HEK293 (cell line): ENCODE measurements at regions not wholly inside any gene's neighbourhood (a gene's known extent, or its start where the extent isn't known, plus 50 kb on each side); places are given as distances from the start of the nearest gene placed in this dataset.
A peak's percentile ranks its signal among the peaks of the same experiment; 100 is the strongest.

ENCODE experiments used
- CTCF ChIA-PET: fragments of 350-600 bp; formaldehyde crosslinking; extraction: SDS; loops from one replicate; lab custom pipeline; 2021; ENCODE audit warnings: antibody characterized with exemption; lab: Yijun Ruan, JAX
- POLR2A ChIA-PET: fragments of 300-600 bp; formaldehyde crosslinking; extraction: SDS; loops from one replicate; lab custom pipeline; 2020; ENCODE audit warnings: antibody characterized with exemption, inconsistent platforms; lab: Yijun Ruan, JAX
- H3K27ac ChIP-seq: fragments of 200-500 bp; sonication (Bioruptor generic); 2 replicates; pipeline ENCODE4 v1.5.1; 2014; ENCODE audit warnings: low read depth, low read length, control low read depth, inconsistent platforms; ENCODE audit errors: extremely low read depth
- H3K36me3 ChIP-seq, 2 experiments: fragments of 200-500 bp in 1 of 2; sonication (Bioruptor generic) in 1 of 2; 1 replicate in 1 of 2; 2 replicates in 1 of 2; pipeline ENCODE4 v1.5.1; 2014 to 2017; ENCODE audit warnings: inconsistent platforms in 2 of 2, low read length in 2 of 2; ENCODE audit not compliant: control insufficient read depth in 2 of 2, insufficient read depth in 1 of 2
- H3K4me1 ChIP-seq: fragments of 200-500 bp; sonication (Bioruptor generic); 2 replicates; pipeline ENCODE4 v1.5.1; 2014; ENCODE audit warnings: mild to moderate bottlenecking, low read length, inconsistent platforms; ENCODE audit not compliant: control insufficient read depth, insufficient read depth
- H3K4me3 ChIP-seq: 2 replicates; pipeline ENCODE4 v1.5.1; 2011; ENCODE audit warnings: low read depth, mild to moderate bottlenecking, control low read depth, low read length, moderate library complexity
- H3K9me3 ChIP-seq: fragments of 200-500 bp; sonication (Bioruptor generic); 2 replicates; pipeline ENCODE4 v1.5.1; 2014; ENCODE audit warnings: low read depth, low read length, inconsistent platforms; ENCODE audit not compliant: control insufficient read depth, insufficient read depth
- GLIS2 ChIP-seq: fragments of 450-650 bp; formaldehyde crosslinking; IDR thresholded peaks from 2 replicates; pipeline ENCODE4 v1.5.1; 2016; ENCODE audit warnings: missing biosample characterization, missing genetic modification characterization
- HOXC10 ChIP-seq: sonication (generic); formaldehyde crosslinking; IDR thresholded peaks from 2 replicates; pipeline ENCODE4 v1.8.1; 2023; ENCODE audit warnings: mild to moderate bottlenecking, missing genetic modification reagents
- HOXD13 ChIP-seq: sonication (generic); formaldehyde crosslinking; IDR thresholded peaks from 2 replicates; pipeline ENCODE4 v1.8.0; 2022; ENCODE audit warnings: missing genetic modification reagents, borderline replicate concordance
- KLF1 ChIP-seq: fragments of 450-650 bp; formaldehyde crosslinking; IDR thresholded peaks from 2 replicates; pipeline ENCODE4 v1.5.1; 2016; ENCODE audit warnings: missing biosample characterization, missing genetic modification characterization
- KLF16 ChIP-seq: fragments of 450-650 bp; formaldehyde crosslinking; IDR thresholded peaks from 2 replicates; pipeline ENCODE4 v1.5.1; 2017; ENCODE audit warnings: missing biosample characterization, missing genetic modification characterization
- KLF7 ChIP-seq: fragments of 450-650 bp; formaldehyde crosslinking; IDR thresholded peaks from 2 replicates; pipeline ENCODE4 v1.5.1; 2016; ENCODE audit warnings: missing biosample characterization, missing genetic modification characterization, borderline replicate concordance
- MEIS1 ChIP-seq: sonication (generic); formaldehyde crosslinking; IDR thresholded peaks from 2 replicates; pipeline ENCODE4 v1.8.1; 2022; ENCODE audit warnings: missing genetic modification reagents, mild to moderate bottlenecking, borderline replicate concordance
- SALL2 ChIP-seq: fragments of 450-650 bp; formaldehyde crosslinking; IDR thresholded peaks from 2 replicates; pipeline ENCODE4 v1.5.0; 2017; ENCODE audit warnings: missing biosample characterization, mild to moderate bottlenecking, missing genetic modification characterization, borderline replicate concordance
- SP7 ChIP-seq: fragments of 450-650 bp; formaldehyde crosslinking; IDR thresholded peaks from 2 replicates; pipeline ENCODE4 v1.5.1; 2016; ENCODE audit warnings: missing biosample characterization, missing genetic modification characterization
- TCF7L2 ChIP-seq: IDR thresholded peaks from 2 replicates; pipeline ENCODE4 v1.6.1; 2011; ENCODE audit warnings: low read depth, mild to moderate bottlenecking, inconsistent platforms, low read length, moderate library complexity, borderline replicate concordance
- TRIM28 ChIP-seq: IDR thresholded peaks from 2 replicates; pipeline ENCODE4 v1.6.1; 2011; ENCODE audit warnings: low read length, control low read depth, borderline replicate concordance
- ZBTB1 ChIP-seq: fragments of 450-650 bp; formaldehyde crosslinking; IDR thresholded peaks from 2 replicates; pipeline ENCODE4 v1.5.1; 2016; ENCODE audit warnings: missing biosample characterization, missing genetic modification characterization
- ZBTB7A ChIP-seq: fragments of 450-650 bp; formaldehyde crosslinking; IDR thresholded peaks from 2 replicates; pipeline ENCODE4 v1.5.1; 2016; ENCODE audit warnings: low read depth, missing biosample characterization, missing genetic modification characterization
- ZNF175 ChIP-seq: fragments of 450-650 bp; formaldehyde crosslinking; IDR thresholded peaks from 2 replicates; pipeline ENCODE4 v1.5.1; 2016; ENCODE audit warnings: missing biosample characterization, missing genetic modification characterization
- ZNF341 ChIP-seq: fragments of 450-650 bp; formaldehyde crosslinking; IDR thresholded peaks from 2 replicates; pipeline ENCODE4; 2016; ENCODE audit warnings: low read depth, missing biosample characterization, missing genetic modification characterization
- ZNF394 ChIP-seq: fragments of 450-650 bp; formaldehyde crosslinking; IDR thresholded peaks from 2 replicates; pipeline ENCODE4 v1.5.1; 2016; ENCODE audit warnings: missing biosample characterization, missing genetic modification characterization, mild to moderate bottlenecking, moderate library complexity, borderline replicate concordance
- ZNF433 ChIP-seq: fragments of 450-650 bp; formaldehyde crosslinking; IDR thresholded peaks from 2 replicates; pipeline ENCODE4 v1.5.1; 2016; ENCODE audit warnings: missing biosample characterization, missing genetic modification characterization, low read depth
- ZNF48 ChIP-seq: fragments of 450-650 bp; formaldehyde crosslinking; IDR thresholded peaks from 2 replicates; pipeline ENCODE4 v1.5.1; 2016; ENCODE audit warnings: missing biosample characterization, missing genetic modification characterization
- ZNF514 ChIP-seq: fragments of 450-650 bp; formaldehyde crosslinking; IDR thresholded peaks from 2 replicates; pipeline ENCODE4 v1.5.1; 2016; ENCODE audit warnings: missing biosample characterization, missing genetic modification characterization
- ZNF548 ChIP-seq: fragments of 450-650 bp; formaldehyde crosslinking; IDR thresholded peaks from 2 replicates; pipeline ENCODE4 v1.5.1; 2016; ENCODE audit warnings: missing biosample characterization, missing genetic modification characterization
- ZNF558 ChIP-seq: fragments of 450-650 bp; formaldehyde crosslinking; IDR thresholded peaks from 2 replicates; pipeline ENCODE4 v1.5.1; 2016; ENCODE audit warnings: missing biosample characterization, missing genetic modification characterization
- ZNF624 ChIP-seq: fragments of 450-650 bp; formaldehyde crosslinking; IDR thresholded peaks from 2 replicates; pipeline ENCODE4 v1.5.1; 2017; ENCODE audit warnings: missing biosample characterization, missing genetic modification characterization
- ZNF629 ChIP-seq: fragments of 450-650 bp; formaldehyde crosslinking; IDR thresholded peaks from 2 replicates; pipeline ENCODE4 v1.5.1; 2017; ENCODE audit warnings: missing biosample characterization, missing genetic modification characterization
- ZNF654 ChIP-seq: fragments of 450-650 bp; formaldehyde crosslinking; IDR thresholded peaks from 2 replicates; pipeline ENCODE4 v1.5.1; 2016; ENCODE audit warnings: low read depth, missing biosample characterization, missing genetic modification characterization
- ZNF660 ChIP-seq: fragments of 450-650 bp; IDR thresholded peaks from 2 replicates; pipeline ENCODE4 v1.5.1; 2018; ENCODE audit warnings: missing biosample characterization, mild to moderate bottlenecking, missing genetic modification characterization
- ZNF76 ChIP-seq: fragments of 450-650 bp; formaldehyde crosslinking; IDR thresholded peaks from 2 replicates; pipeline ENCODE4; 2016; ENCODE audit warnings: low read depth, missing biosample characterization, missing genetic modification characterization, borderline replicate concordance
- ZNF776 ChIP-seq: fragments of 450-650 bp; formaldehyde crosslinking; IDR thresholded peaks from 2 replicates; pipeline ENCODE4 v1.5.0; 2017; ENCODE audit warnings: missing biosample characterization, missing genetic modification characterization, borderline replicate concordance
- TF ChIP-seq, protein P1 (sequence below): fragments of 450-650 bp; formaldehyde crosslinking; IDR thresholded peaks from 2 replicates; pipeline ENCODE4 v1.5.1; 2016; ENCODE audit warnings: missing biosample characterization, missing genetic modification characterization
- TF ChIP-seq, protein P2 (sequence below): fragments of 450-650 bp; formaldehyde crosslinking; IDR thresholded peaks from 2 replicates; pipeline ENCODE4 v1.5.1; 2017; ENCODE audit warnings: missing biosample characterization, missing genetic modification characterization
- TF ChIP-seq, protein P3 (sequence below): fragments of 450-650 bp; IDR thresholded peaks from 2 replicates; pipeline ENCODE4 v1.5.1; 2018; ENCODE audit warnings: missing biosample characterization, mild to moderate bottlenecking, missing genetic modification characterization

DNA sequence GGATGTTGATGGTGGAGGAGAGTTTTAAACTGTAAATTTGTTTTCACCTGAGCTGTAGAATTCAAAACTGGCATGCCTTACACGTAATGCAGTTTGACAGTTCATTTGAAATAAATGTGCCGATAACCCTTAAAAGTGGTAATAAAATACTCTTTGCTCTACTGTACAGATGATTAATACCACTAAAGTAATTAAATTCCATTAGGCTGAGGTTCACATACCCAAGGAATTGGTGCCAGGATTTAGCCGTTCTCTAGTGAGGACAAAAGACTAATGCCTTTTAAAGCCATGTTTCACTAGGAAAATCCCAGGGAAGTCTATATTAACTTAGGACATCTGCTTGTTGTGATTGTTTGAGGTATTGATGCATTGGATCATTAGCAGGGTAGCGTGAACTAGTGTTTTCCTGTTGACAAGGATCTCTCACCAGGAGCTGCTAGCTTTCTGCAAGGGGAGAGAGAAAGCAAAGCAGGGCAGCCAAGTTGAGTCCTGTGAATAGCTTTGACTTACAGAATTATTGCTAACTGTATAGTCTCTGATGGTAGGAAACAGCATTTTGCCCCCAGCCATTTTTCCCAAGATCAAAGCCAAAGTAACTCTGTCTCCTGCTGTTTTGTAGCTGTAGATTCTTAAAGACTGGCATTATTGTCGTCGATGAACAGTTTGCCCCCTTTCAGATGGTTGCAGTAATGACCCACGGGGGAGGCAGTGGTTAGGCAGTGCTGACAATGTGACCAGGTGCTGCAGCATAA lies 280.9 kb upstream of the FANCL start:
- no peaks in the 10 kb centered on the region for H3K36me3 ChIP-seq
- H3K9me3 ChIP-seq, result no peaks in the 10 kb centered on the region
- H3K4me3 ChIP-seq, result no peak overlapping the region
- 0 out of 2 replicates have a peak, but pooled peaks cover 5% of the 10 kb centered on the region for H3K4me1 ChIP-seq
- TF ChIP-seq, protein P1, sequence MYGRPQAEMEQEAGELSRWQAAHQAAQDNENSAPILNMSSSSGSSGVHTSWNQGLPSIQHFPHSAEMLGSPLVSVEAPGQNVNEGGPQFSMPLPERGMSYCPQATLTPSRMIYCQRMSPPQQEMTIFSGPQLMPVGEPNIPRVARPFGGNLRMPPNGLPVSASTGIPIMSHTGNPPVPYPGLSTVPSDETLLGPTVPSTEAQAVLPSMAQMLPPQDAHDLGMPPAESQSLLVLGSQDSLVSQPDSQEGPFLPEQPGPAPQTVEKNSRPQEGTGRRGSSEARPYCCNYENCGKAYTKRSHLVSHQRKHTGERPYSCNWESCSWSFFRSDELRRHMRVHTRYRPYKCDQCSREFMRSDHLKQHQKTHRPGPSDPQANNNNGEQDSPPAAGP (tag by site-specific recombination), result no peak
- TF ChIP-seq ZNF629 (tag by site-specific recombination) (no peak), TCF7L2 (peak; percentile 58; the same call in 1 of the 2 replicates), ZNF776 (no peak), KLF1 (no peak), ZNF558 (tag by site-specific recombination) (no peak), ZNF48 (tag by site-specific recombination) (no peak), ZNF624 (no peak), SP7 (no peak), KLF7 (tag by site-specific recombination) (no peak), HOXD13 (CRISPR knock-in tag) (no peak), GLIS2 (tag by site-specific recombination) (no peak), ZBTB7A (no peak), SALL2 (tag by site-specific recombination) (no peak), ZNF548 (tag by site-specific recombination) (no peak), ZNF175 (no peak), TRIM28 (no peak), ZNF341 (tag by site-specific recombination) (peak; percentile 25; the same call in 1 of the 2 replicates)
- TF ChIP-seq, protein P2, sequence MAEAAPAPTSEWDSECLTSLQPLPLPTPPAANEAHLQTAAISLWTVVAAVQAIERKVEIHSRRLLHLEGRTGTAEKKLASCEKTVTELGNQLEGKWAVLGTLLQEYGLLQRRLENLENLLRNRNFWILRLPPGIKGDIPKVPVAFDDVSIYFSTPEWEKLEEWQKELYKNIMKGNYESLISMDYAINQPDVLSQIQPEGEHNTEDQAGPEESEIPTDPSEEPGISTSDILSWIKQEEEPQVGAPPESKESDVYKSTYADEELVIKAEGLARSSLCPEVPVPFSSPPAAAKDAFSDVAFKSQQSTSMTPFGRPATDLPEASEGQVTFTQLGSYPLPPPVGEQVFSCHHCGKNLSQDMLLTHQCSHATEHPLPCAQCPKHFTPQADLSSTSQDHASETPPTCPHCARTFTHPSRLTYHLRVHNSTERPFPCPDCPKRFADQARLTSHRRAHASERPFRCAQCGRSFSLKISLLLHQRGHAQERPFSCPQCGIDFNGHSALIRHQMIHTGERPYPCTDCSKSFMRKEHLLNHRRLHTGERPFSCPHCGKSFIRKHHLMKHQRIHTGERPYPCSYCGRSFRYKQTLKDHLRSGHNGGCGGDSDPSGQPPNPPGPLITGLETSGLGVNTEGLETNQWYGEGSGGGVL (tag by site-specific recombination), result no peak
- TF ChIP-seq, protein P3, sequence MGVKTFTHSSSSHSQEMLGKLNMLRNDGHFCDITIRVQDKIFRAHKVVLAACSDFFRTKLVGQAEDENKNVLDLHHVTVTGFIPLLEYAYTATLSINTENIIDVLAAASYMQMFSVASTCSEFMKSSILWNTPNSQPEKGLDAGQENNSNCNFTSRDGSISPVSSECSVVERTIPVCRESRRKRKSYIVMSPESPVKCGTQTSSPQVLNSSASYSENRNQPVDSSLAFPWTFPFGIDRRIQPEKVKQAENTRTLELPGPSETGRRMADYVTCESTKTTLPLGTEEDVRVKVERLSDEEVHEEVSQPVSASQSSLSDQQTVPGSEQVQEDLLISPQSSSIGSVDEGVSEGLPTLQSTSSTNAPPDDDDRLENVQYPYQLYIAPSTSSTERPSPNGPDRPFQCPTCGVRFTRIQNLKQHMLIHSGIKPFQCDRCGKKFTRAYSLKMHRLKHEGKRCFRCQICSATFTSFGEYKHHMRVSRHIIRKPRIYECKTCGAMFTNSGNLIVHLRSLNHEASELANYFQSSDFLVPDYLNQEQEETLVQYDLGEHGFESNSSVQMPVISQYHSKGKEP (tag by site-specific recombination), result peak; percentile 28
- ChIA-PET POLR2A (no interaction called here), CTCF (interaction anchor here (1.1 to 1.5 kb wide), 2 partner anchors 13 to 616 kb away, joined by 4 read pairs; no protein-coding TSS in a partner anchor)
- H3K27ac ChIP-seq, result no peak overlapping the region

DNA sequence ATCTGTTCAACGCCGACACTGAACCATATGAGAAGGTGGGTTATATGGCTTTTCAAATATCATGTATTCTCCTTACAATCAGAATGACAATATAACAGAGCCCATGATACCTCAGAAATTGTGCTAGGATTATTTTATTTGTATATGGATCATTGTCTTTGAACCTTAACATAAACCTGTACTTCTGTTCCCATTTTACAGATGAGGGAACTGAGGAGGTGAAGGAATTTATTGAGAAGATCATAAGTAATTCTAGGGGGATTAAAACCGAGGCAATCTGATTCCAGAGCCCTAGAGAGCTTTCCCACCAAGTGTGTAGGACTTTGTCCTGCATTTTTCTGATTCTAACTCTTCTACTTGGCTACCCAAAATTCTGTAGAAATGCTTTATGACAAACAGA lies 279.8 kb upstream of the FANCL start:
- Histone ChIP-seq H3K27ac (no peak overlapping the region), H3K4me3 (no peak overlapping the region), H3K9me3 (no peaks in the 10 kb centered on the region), H3K4me1 (0 out of 2 replicates have a peak, but pooled peaks cover 5% of the 10 kb centered on the region), H3K36me3 (no peaks in the 10 kb centered on the region)
- ChIA-PET POLR2A (no interaction called here), CTCF (interaction anchor here (0.7 kb wide), 1 partner anchor 1023 kb away, joined by 7 read pairs; no protein-coding TSS in a partner anchor)
- TF ChIP-seq ZNF76 (tag by site-specific recombination), result no peak
- no peak for TF ChIP-seq ZNF660 (tag by site-specific recombination)
- TF ChIP-seq MEIS1 (CRISPR knock-in tag), result no peak
- no peak for TF ChIP-seq ZNF394 (tag by site-specific recombination)
- TF ChIP-seq ZNF514 (tag by site-specific recombination), result no peak
- TF ChIP-seq ZBTB1 (tag by site-specific recombination), result no peak
- TF ChIP-seq ZNF433 (tag by site-specific recombination), result no peak
- TF ChIP-seq ZNF624, result no peak
- TF ChIP-seq, protein P1 (tag by site-specific recombination), result no peak
- no peak for TF ChIP-seq KLF16 (tag by site-specific recombination)
- TF ChIP-seq ZNF776, result no peak
- TF ChIP-seq ZNF654 (tag by site-specific recombination), result no peak
- TF ChIP-seq HOXC10 (CRISPR knock-in tag), result no peak
